ENCODE measurements at regions not wholly inside any gene's neighbourhood (a gene's known extent, or its start where the extent isn't known, plus 50 kb on each side); places are given as distances from the start of the nearest gene placed in this dataset.

DNA sequence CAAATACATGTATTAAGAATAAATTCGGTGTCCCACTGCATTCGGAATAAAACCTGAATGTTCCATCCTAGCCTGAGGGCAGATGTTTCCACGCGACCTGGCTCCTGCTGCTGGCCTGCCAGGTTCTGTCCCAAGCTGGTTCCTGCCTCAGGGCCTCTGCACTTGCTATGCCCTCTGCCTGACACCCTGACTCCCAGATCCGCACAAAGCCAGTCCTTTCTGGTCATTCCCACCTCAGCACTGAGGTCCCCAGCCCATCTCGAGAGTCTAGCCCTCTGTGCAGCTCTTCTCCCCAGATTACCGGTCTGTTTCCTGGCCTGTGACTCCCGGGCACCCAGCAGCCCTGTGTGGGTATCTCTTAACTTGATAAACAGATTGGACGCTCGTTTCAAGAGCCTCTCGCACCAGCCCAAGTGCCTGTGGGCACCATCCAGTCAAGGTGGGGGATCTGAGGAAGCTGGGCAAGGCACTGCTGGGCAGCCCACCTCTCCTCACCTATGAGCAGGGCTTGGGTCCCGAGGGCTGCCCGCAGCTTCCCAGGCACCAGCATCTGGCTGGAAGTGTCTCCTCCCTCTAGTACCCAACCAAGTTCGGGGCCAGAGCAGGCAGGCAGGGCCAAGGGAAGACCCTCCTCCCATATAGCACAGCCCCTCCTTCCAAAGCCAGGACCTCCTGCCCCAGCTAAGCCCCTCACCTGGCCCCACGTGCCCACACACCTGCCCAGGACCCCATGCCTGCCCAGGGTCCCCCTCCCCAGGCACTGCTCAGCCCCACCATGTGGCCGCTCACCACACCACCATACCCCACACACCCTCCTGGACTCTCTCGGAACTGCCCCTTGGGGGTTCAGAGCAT is 132.2 kb downstream of the NCOR2 start:
- no peak overlapping the region for H3K27ac ChIP-seq (ENCODE audit: low read length)
- POLR2A ChIA-PET, result no interaction called here
- no peak for ATAC-seq

DNA sequence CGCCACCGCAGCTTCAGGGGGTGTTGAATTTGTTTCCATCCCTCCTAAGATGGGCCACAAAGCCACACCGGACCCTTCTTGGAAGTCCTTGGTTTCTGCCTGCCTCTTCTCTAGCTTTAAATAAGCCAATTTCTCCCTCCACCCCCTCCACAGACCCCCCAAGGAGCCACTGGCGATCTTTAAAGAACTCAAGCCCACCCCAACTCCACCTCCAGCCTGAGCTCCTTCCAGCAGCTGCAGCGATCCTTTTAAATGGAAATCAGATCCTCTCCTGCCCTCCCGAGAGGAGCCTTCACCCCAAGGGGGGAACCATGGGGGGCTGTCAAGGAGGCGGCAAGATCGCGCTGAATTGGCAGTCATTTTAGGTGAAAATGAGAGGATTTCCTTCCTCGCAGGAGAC is 133.1 kb downstream of the NCOR2 start:
- in situ Hi-C loops (cut with HindIII; ENCODE audit: low pct_unique_long_range_greater_than_20kb, low sequenced_read_pairs), result no loop called here
- intact Hi-C loops (cut with micrococcal nuclease; ENCODE audit: unreplicated experiment), result no loop called here
- CTCF ChIA-PET, result no interaction called here

More for the DNA sequence above, 132.2 kb downstream of the NCOR2 start:
- Histone ChIP-seq H3K9me3 (ENCODE audit: control insufficient read depth, insufficient read depth, low read depth, low read length) (no peaks in the 10 kb centered on the region), H3K4me1 (ENCODE audit: control insufficient read depth, insufficient read depth, low read length) (no peaks in the 10 kb centered on the region), H3K4me3 (ENCODE audit: low read depth in 2 of 2, low read length in 2 of 2) (no peak overlapping the region), H3K36me3 (ENCODE audit: control insufficient read depth, insufficient read depth, low read length) (no peaks in the 10 kb centered on the region; the same call in 1 of the 2 replicates), H3K27me3 (ENCODE audit: control insufficient read depth, insufficient read depth, low read length) (no peaks in the 10 kb centered on the region)
- DNase-seq (ENCODE audit: low read depth, low spot score), result no peak
- TF ChIP-seq, protein P1, sequence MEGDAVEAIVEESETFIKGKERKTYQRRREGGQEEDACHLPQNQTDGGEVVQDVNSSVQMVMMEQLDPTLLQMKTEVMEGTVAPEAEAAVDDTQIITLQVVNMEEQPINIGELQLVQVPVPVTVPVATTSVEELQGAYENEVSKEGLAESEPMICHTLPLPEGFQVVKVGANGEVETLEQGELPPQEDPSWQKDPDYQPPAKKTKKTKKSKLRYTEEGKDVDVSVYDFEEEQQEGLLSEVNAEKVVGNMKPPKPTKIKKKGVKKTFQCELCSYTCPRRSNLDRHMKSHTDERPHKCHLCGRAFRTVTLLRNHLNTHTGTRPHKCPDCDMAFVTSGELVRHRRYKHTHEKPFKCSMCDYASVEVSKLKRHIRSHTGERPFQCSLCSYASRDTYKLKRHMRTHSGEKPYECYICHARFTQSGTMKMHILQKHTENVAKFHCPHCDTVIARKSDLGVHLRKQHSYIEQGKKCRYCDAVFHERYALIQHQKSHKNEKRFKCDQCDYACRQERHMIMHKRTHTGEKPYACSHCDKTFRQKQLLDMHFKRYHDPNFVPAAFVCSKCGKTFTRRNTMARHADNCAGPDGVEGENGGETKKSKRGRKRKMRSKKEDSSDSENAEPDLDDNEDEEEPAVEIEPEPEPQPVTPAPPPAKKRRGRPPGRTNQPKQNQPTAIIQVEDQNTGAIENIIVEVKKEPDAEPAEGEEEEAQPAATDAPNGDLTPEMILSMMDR (IDR thresholded peaks at IDR 0.05), result no peak
- no peak for TF ChIP-seq POLR2AphosphoS5 (IDR thresholded peaks at IDR 0.05; ENCODE audit: low read depth, low read length)
- no peak for TF ChIP-seq SIN3A (IDR thresholded peaks at IDR 0.05; ENCODE audit: borderline replicate concordance, insufficient read depth, low read depth, low read length)
- TF ChIP-seq TCF7L2 (IDR thresholded peaks at IDR 0.05; ENCODE audit: low read depth, low read length), result no peak
- TF ChIP-seq, protein P2, sequence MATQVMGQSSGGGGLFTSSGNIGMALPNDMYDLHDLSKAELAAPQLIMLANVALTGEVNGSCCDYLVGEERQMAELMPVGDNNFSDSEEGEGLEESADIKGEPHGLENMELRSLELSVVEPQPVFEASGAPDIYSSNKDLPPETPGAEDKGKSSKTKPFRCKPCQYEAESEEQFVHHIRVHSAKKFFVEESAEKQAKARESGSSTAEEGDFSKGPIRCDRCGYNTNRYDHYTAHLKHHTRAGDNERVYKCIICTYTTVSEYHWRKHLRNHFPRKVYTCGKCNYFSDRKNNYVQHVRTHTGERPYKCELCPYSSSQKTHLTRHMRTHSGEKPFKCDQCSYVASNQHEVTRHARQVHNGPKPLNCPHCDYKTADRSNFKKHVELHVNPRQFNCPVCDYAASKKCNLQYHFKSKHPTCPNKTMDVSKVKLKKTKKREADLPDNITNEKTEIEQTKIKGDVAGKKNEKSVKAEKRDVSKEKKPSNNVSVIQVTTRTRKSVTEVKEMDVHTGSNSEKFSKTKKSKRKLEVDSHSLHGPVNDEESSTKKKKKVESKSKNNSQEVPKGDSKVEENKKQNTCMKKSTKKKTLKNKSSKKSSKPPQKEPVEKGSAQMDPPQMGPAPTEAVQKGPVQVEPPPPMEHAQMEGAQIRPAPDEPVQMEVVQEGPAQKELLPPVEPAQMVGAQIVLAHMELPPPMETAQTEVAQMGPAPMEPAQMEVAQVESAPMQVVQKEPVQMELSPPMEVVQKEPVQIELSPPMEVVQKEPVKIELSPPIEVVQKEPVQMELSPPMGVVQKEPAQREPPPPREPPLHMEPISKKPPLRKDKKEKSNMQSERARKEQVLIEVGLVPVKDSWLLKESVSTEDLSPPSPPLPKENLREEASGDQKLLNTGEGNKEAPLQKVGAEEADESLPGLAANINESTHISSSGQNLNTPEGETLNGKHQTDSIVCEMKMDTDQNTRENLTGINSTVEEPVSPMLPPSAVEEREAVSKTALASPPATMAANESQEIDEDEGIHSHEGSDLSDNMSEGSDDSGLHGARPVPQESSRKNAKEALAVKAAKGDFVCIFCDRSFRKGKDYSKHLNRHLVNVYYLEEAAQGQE (IDR thresholded peaks at IDR 0.05; ENCODE audit: insufficient read depth in 1 of 2, low read depth in 2 of 2, low read length in 1 of 2), result no peak
- BruUV-seq (replicated peaks), result no TSS peak
- CTCF ChIA-PET, result no interaction called here
- intact Hi-C loops (cut with micrococcal nuclease; ENCODE audit: unreplicated experiment) (no loop called here), in situ Hi-C loops (cut with HindIII; ENCODE audit: low pct_unique_long_range_greater_than_20kb, low sequenced_read_pairs) (no loop called here)

More for the DNA sequence above, 133.1 kb downstream of the NCOR2 start:
- H3K27ac ChIP-seq (ENCODE audit: low read length), result no peak overlapping the region
- H3K4me1 ChIP-seq (ENCODE audit: control insufficient read depth, insufficient read depth, low read length), result no peaks in the 10 kb centered on the region
- POLR2A ChIA-PET, result no interaction called here
- ATAC-seq (no peak), DNase-seq (ENCODE audit: low read depth, low spot score) (no peak)
- BruUV-seq (replicated peaks), result no TSS peak
- no peaks in the 10 kb centered on the region for H3K9me3 ChIP-seq (ENCODE audit: control insufficient read depth, insufficient read depth, low read depth, low read length)
- H3K36me3 ChIP-seq (ENCODE audit: control insufficient read depth, insufficient read depth, low read length), result no peaks in the 10 kb centered on the region; the same call in 1 of the 2 replicates
- TF ChIP-seq, protein P1 (IDR thresholded peaks at IDR 0.05), result no peak
- no peak for TF ChIP-seq SIN3A (IDR thresholded peaks at IDR 0.05; ENCODE audit: borderline replicate concordance, insufficient read depth, low read depth, low read length)
- no peak for TF ChIP-seq TCF7L2 (IDR thresholded peaks at IDR 0.05; ENCODE audit: low read depth, low read length)
- no peak for TF ChIP-seq POLR2AphosphoS5 (IDR thresholded peaks at IDR 0.05; ENCODE audit: low read depth, low read length)
- TF ChIP-seq, protein P2 (IDR thresholded peaks at IDR 0.05; ENCODE audit: insufficient read depth in 1 of 2, low read depth in 2 of 2, low read length in 1 of 2), result no peak
- no peaks in the 10 kb centered on the region for H3K27me3 ChIP-seq (ENCODE audit: control insufficient read depth, insufficient read depth, low read length)
- no peak overlapping the region for H3K4me3 ChIP-seq (ENCODE audit: low read depth in 2 of 2, low read length in 2 of 2)

All from Panc1 (cell line).